Keratinocyte (primary cell): ENCODE measurements at regions not wholly inside any gene's neighbourhood (a gene's known extent, or its start where the extent isn't known, plus 50 kb on each side); places are given as distances from the start of the nearest gene placed in this dataset.

ENCODE experiments used
- DNase-seq: peaks from one replicate; pipeline ENCODE4 v3.0.0-alpha.2; 2011; ENCODE audit warnings: low read depth, missing footprints, low spot score
- FAIRE-seq: peaks from 2 replicates; lab custom pipeline; 2011; peaks lifted over from hg19 to GRCh38; lab: Jason Lieb, UNC
- H2AFZ ChIP-seq: 2 replicates; pipeline ENCODE4 v1.6.0; 2012; ENCODE audit warnings: low read length, control low read depth, inconsistent platforms; ENCODE audit not compliant: control insufficient read depth
- H3K27ac ChIP-seq: 2 replicates; pipeline ENCODE4 v1.5.1; 2011; ENCODE audit warnings: low read length; ENCODE audit not compliant: control insufficient read depth, insufficient read depth
- H3K27me3 ChIP-seq: 3 replicates; pipeline ENCODE4 v1.6.0; 2011; ENCODE audit warnings: low read length; ENCODE audit not compliant: control insufficient read depth, insufficient read depth; ENCODE audit errors: extremely low read depth
- H3K36me3 ChIP-seq, 2 experiments: 2 replicates in 1 of 2; 3 replicates in 1 of 2; pipeline ENCODE4 v1.5.1; 2011; ENCODE audit warnings: low read length in 2 of 2, mild to moderate bottlenecking in 1 of 2; ENCODE audit not compliant: control insufficient read depth in 2 of 2, insufficient read depth in 2 of 2; ENCODE audit errors: extremely low read depth in 1 of 2
- H3K4me1 ChIP-seq: 3 replicates; pipeline ENCODE4 v1.5.1; 2011; ENCODE audit warnings: low read length; ENCODE audit not compliant: control insufficient read depth, insufficient read depth; ENCODE audit errors: extremely low read depth
- H3K4me2 ChIP-seq: 3 replicates; pipeline ENCODE4 v1.6.0; 2011; ENCODE audit warnings: low read depth, low read length; ENCODE audit not compliant: control insufficient read depth, insufficient read depth; ENCODE audit errors: extremely low read depth
- H3K4me3 ChIP-seq, 3 experiments: fragments of 200-600 bp in 1 of 3; sonication (generic) in 1 of 3; 2 replicates in 2 of 3; 3 replicates in 1 of 3; pipeline ENCODE4 v1.5.1; 2011 to 2016; ENCODE audit warnings: low read length in 3 of 3, mild to moderate bottlenecking in 3 of 3, control low read depth in 2 of 3, inconsistent platforms in 1 of 3, low read depth in 1 of 3, mixed read lengths in 1 of 3, mixed run types in 1 of 3, moderate library complexity in 1 of 3; ENCODE audit not compliant: control insufficient read depth in 2 of 3, insufficient read depth in 2 of 3; ENCODE audit errors: extremely low read depth in 1 of 3
- H3K79me2 ChIP-seq: 2 replicates; pipeline ENCODE4 v1.6.0; 2012; ENCODE audit warnings: low read length; ENCODE audit not compliant: control insufficient read depth, insufficient read depth
- H3K9ac ChIP-seq: 3 replicates; pipeline ENCODE4 v1.6.0; 2011; ENCODE audit warnings: low read length; ENCODE audit not compliant: control insufficient read depth, insufficient read depth; ENCODE audit errors: extremely low read depth
- H3K9me1 ChIP-seq: 3 replicates; pipeline ENCODE4 v1.6.0; 2011; ENCODE audit warnings: low read length; ENCODE audit not compliant: control insufficient read depth, insufficient read depth; ENCODE audit errors: extremely low read depth
- H3K9me3 ChIP-seq: 2 replicates; pipeline ENCODE4 v1.5.1; 2012; ENCODE audit warnings: low read depth, low read length; ENCODE audit not compliant: control insufficient read depth
- H4K20me1 ChIP-seq: 3 replicates; pipeline ENCODE4 v1.6.0; 2011; ENCODE audit warnings: low read length; ENCODE audit not compliant: control insufficient read depth, insufficient read depth; ENCODE audit errors: extremely low read depth
- CTCF ChIP-seq, 3 experiments: IDR thresholded peaks in 1 of 3; conservative IDR thresholded peaks in 1 of 3; optimal IDR thresholded peaks in 1 of 3; 2 replicates in 2 of 3; 3 replicates in 1 of 3; pipeline versions ENCODE3 to v1.5.1; 2011; ENCODE audit warnings: low read length in 3 of 3, mild to moderate bottlenecking in 3 of 3, moderate library complexity in 2 of 3, control low read depth in 1 of 3, inconsistent platforms in 1 of 3; ENCODE audit not compliant: insufficient read depth in 2 of 3; ENCODE audit errors: extremely low read depth in 1 of 3
- EZH2 ChIP-seq: IDR thresholded peaks from one replicate; pipeline ENCODE4 v1.6.1; 2012; ENCODE audit warnings: inconsistent platforms, mild to moderate bottlenecking, low read length, moderate library complexity
- dilution Hi-C: fragments of 300-500 bp; cut with MboI; formaldehyde crosslinking; loops from one replicate; pipeline ENCODE4 v1.7.0; 2020; ENCODE audit warnings: low sequenced_read_pairs; ENCODE audit not compliant: extremely low pct_ligation_motif_present

GRCh38 chr13:64455124-64455523 is 2775.0 kb downstream of the PCDH9 start:
- Histone ChIP-seq H2AFZ (no peak overlapping the region), H3K4me3 (no peak overlapping the region), H3K9me1 (no peaks in the 10 kb centered on the region), H3K9ac (no peak overlapping the region), H3K27ac (no peak overlapping the region), H3K4me1 (no peaks in the 10 kb centered on the region), H4K20me1 (no peaks in the 10 kb centered on the region), H3K4me2 (no peak overlapping the region), H3K27me3 (no peaks in the 10 kb centered on the region), H3K79me2 (no peaks in the 10 kb centered on the region), H3K9me3 (no peaks in the 10 kb centered on the region), H3K36me3 (no peaks in the 10 kb centered on the region)
- FAIRE-seq (no peak), DNase-seq (no peak)
- TF ChIP-seq EZH2 (no peak), CTCF (optimal IDR thresholded peaks at IDR 0.05 in 1 of 3, IDR thresholded peaks at IDR 0.05 in 1 of 3, conservative IDR thresholded peaks at IDR 0.05 in 1 of 3; ENCODE audit: extremely low read depth in 1 of 3, insufficient read depth in 2 of 3, low read length in 3 of 3) (no peak)
- dilution Hi-C loops, result no loop called here

GRCh38 chr13:64453831-64454230 is 2776.3 kb downstream of the PCDH9 start:
- Histone ChIP-seq H3K27me3 (no peaks in the 10 kb centered on the region), H3K36me3 (no peaks in the 10 kb centered on the region), H3K27ac (no peak overlapping the region), H3K9me3 (no peaks in the 10 kb centered on the region), H3K4me1 (no peaks in the 10 kb centered on the region), H2AFZ (no peak overlapping the region), H4K20me1 (no peaks in the 10 kb centered on the region), H3K4me3 (no peak overlapping the region), H3K9ac (no peak overlapping the region), H3K79me2 (no peaks in the 10 kb centered on the region), H3K9me1 (no peaks in the 10 kb centered on the region), H3K4me2 (no peak overlapping the region)
- TF ChIP-seq CTCF (optimal IDR thresholded peaks at IDR 0.05 in 1 of 3, IDR thresholded peaks at IDR 0.05 in 1 of 3, conservative IDR thresholded peaks at IDR 0.05 in 1 of 3; ENCODE audit: extremely low read depth in 1 of 3, insufficient read depth in 2 of 3, low read length in 3 of 3) (no peak), EZH2 (no peak)
- DNase-seq, result no peak
- dilution Hi-C loops, result no loop called here
- no peak for FAIRE-seq
